GM21423 (cell line): ENCODE measurements at regions not wholly inside any gene's neighbourhood (a gene's known extent, or its start where the extent isn't known, plus 50 kb on each side); places are given as distances from the start of the nearest gene placed in this dataset.

ENCODE experiments used
- ATAC-seq: cut with Tn5 transposase; IDR thresholded peaks from one replicate; pipeline ENCODE4 v1.9.1; 2021; ENCODE audit warnings: mild to moderate bottlenecking, moderate library complexity; ENCODE audit not compliant: unreplicated experiment

- ATAC-seq, result no peak
Measured at GRCh38 chr15:93250950-93251349, 161.9 kb upstream of the RGMA start.

- ATAC-seq, result no peak
Measured at GRCh38 chr15:93250209-93250608, 161.2 kb upstream of the RGMA start.

DNA sequence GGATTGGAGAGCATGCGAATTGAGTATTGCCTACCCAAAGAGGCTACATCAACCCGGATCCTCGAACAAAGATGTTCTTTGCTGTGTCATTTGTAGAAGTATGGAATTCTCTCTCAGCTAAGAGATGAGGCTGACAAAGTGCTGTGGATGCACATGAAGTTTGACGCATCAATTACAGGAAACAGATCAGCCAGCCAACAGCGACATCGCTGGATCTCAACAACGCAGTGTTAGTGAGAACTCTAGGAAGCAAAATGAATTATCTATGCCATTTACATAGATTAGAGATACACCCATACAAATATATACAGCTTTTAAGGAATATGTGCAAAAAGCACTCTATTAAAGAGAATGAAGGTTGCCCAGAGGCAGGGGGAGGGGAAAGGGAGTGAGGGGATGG lies 160.6 kb upstream of the RGMA start:
- ATAC-seq, result no peak

GRCh38 chr15:93247466-93248121 lies 158.6 kb upstream of the RGMA start:
- ATAC-seq, result no peak

DNA sequence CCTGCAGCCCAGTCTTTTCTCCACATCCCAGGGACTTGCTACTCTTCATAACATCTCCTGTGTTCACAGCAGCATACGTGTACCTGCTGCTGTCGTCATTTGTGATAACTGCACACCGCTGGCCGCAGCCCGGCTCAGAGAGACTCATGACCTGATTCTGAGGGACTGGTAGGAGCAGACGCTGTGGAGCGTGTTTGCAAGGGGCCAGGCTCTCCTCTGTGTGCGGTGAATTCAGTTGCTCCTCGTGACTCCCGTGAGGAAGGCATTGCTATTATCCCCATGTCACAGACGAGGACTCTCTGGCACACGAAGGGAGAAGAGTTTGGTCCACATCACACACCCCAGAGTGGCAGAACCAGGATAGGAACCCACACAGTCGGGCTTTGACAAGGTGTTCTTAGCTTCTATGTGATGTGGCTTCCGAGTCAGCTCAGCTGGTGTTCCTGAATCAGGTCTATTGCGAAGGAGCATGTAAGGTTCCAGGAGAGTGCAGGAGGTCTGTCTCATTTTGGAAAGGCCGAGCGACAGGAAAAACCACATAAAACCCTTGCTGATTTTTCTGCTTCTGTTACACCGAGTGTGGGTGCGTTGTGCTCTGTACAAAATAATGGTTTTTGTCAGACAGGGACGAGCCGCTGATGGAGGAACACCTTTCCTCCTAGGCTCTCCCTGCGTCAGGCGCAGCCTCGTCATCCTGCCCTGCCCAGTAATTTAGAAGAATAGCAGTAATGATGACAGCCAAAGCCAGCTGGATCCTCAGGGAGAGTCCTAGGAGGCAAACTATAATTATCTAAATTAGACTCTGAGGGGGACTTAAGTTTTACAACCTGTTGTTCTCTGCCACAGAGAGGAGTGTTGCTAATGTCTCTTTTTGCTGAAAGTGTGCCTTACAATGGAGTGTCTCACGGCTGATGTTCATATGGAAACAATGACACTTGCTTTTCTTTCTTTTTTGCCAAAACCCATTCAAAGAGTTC lies 157.5 kb upstream of the RGMA start:
- no peak for ATAC-seq

GRCh38 chr15:93245661-93246042 lies 156.6 kb upstream of the RGMA start:
- ATAC-seq, result no peak

DNA sequence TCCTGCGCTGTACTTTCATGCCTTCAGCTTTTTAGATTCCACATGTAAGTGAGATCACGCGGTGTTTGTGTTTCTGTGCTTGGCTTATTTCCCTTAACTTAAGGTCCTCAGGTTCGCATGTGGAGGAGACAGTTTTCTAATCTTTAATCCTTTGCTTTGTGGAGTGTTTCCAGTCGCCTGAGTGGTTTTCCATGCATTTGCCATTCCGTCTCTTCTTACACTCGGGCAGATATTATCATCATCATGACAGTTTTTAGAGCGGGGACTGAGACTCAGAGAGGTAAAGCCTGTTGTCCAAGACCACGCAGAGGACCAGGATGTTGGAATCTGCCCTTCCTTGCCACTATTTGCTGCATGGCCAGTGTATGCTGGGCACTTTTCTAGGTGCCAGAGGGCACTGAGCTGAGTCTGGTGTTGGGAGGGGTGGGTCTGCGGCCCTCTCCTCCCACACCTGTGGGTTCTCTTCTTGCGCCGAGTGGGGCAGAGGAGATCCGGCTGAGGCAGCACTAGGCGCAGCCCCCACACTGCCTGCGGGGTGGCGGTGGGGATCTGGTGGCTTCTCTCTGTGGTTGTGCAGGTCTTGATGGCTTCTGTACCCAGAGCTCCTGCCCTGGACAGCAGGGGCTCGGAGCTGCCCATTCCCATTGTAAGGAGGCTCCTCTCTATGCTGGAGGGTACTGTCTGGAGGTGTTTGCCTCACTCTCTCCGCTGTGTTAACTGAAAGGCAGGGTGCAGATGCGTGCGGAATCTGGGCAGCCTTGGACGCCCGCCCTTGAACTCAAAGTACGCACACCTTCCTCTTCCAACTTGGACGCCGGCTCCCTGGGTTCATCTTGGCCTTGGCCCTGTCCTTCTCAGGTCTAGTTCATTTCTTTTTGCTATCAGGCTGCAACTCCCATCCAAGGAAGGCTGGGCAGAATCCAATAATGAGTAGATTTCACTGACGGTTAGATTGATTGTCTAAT lies 156.0 kb upstream of the RGMA start:
- no peak for ATAC-seq

- ATAC-seq, result no peak
Measured at GRCh38 chr15:93243573-93243972, 154.6 kb upstream of the RGMA start.

GRCh38 chr15:93241696-93242585 lies 152.9 kb upstream of the RGMA start:
- ATAC-seq, result no peak

DNA sequence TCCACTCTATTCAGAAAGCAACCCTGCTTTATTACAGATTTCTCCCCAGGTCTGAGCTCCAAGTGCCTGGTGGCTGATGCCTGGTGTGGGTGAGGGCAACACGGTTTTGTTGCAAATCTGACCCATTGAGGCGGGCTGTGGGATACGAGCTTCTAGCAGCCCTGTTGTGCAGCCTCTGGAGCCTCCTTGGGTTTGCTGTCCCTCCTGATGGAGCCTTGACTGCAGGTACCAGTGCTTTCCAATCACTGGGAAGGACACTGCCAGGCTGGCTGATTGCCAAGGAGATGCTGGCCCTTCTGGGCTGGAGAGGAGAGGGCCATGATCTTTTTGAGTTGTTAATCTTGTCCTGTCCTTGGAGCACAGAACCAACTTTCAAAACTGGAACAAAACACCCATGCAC lies 151.0 kb upstream of the RGMA start:
- ATAC-seq, result no peak

DNA sequence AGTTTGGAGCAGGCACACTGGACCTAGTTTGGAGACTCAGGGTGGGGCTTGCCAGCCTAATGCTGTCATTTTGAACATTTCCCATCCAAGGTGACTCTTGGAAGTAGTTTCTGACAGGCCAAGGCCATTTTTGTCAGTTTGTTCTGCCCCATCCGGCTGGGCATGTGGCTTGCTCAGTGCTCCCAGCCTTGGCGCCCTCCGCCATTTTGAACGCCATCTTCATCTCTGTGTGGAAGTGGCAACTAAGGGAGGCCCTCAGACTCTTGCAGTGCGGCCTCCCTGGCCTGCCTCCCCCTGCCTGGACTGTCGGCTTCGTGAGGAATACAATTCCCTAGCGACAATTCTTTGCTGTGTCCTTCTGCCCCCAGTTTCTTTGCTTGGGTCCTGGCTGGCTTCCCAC lies 150.6 kb upstream of the RGMA start:
- no peak for ATAC-seq

- ATAC-seq, result no peak
Measured at GRCh38 chr15:93238641-93239040, 149.6 kb upstream of the RGMA start.

DNA sequence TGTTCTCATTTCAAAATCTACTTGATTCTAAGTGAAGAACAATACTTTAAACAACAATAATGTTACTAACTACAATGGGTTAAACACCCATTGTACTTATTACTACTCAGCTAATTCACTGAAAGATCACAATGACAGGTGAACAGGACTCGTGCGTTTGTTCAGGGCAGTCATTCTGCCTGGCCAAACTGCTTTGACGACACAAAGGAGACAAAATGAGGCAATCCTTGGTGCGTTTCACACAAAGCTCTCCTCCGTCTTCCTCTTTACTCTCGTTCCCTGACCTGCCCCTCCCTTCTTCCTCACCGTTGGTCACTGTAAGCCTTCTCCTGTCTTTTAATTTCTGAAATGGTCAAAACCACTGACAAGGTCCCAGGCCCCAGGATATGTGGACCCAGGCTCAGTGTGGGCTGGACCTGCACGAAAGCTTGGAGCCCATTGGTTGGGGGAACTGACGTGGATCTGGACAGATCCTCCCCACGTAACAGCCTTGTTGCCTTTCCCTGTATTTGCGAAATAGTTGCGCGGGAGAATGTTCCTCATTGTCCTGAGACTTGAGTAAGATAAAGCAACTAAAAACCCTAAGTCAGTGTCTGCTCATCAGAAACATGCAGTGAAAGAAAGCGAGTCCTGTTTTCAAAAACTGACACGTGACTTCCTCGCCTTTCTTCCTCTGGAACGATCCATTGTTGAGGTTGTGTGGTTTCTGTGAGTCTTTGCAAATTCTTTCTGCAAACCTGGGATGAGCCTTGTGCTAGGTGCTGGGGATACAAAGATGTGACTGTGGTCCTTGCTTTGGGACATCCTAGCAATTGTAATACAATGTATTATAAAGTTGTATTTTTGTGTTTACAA lies 147.1 kb upstream of the RGMA start:
- no peak for ATAC-seq

GRCh38 chr15:93235269-93235668 lies 146.3 kb upstream of the RGMA start:
- no peak for ATAC-seq

GRCh38 chr15:93233710-93234109 lies 144.7 kb upstream of the RGMA start:
- no peak for ATAC-seq

DNA sequence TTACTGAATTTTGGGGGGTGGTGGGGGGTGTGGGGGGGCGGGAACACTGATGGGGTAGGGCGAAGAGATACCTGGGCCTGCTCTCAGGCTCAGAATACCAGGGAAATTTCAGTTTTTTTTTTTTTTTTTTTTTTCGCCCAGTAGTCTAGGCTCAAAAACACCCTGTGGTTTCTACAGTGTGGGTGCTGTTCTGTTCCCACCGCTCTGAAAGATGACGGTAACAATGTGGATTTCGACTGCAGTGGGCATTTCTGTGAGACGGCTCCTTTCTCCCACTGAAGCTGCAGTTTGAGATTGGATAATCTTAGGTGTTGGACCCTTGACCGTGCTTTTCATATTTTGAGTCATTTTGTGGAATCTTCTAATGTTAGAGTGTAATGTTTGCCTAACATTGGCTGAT lies 143.8 kb upstream of the RGMA start:
- no peak for ATAC-seq

GRCh38 chr15:93231994-93232393 lies 143.0 kb upstream of the RGMA start:
- ATAC-seq, result no peak

DNA sequence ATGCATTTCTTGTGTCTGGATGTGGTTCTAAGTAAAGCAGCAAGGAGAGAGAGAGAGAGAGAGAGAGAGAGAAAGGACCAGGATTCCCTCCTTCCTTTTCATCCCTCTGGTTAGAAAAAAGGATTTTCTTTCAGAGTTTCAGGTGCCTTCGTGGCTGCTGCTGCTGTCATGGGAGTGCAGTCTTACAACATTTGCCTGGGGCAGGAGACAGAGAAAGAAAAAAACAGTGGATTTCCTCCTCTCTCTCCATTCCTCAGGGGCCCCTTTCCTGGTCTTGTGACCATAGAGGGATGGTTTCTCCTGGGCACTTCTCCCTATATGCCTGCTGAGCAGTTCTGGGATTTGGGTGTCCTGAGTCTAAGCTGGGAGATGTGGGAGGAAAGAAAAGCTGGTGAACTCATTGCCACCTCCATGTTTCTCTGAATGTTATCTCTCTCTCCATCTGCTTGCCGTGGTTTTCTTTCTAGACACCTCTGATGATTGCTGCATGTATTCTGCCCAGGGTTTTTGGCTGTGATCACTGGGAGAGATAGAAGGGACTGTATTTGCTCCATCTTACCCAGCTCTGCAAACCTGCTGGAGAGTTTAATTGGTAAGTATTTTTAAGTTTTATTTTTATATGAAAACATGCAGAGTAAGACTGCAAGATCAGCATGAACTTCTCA lies 142.4 kb upstream of the RGMA start:
- no peak for ATAC-seq

DNA sequence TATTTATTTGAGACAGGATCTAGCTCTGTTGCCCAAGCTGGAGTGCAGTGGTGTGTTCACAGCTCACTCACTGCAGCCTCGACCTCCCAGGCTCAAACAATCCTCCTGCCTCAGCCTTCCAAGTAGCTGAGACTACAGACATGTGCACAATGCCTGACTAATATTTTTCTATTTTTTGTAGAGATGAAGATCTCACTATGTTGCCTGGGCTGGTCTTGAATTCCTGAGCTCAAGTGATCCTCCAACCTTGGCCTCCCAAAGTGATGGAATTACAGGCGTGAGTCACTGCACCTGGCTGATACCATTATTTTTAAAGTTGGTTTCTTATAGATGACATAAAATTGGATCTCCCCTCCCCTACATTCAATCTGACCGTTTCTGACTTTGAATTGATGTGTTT lies 139.5 kb upstream of the RGMA start:
- ATAC-seq, result no peak
